ENCODE measurements at regions not wholly inside any gene's neighbourhood (a gene's known extent, or its start where the extent isn't known, plus 50 kb on each side); places are given as distances from the start of the nearest gene placed in this dataset.

DNA sequence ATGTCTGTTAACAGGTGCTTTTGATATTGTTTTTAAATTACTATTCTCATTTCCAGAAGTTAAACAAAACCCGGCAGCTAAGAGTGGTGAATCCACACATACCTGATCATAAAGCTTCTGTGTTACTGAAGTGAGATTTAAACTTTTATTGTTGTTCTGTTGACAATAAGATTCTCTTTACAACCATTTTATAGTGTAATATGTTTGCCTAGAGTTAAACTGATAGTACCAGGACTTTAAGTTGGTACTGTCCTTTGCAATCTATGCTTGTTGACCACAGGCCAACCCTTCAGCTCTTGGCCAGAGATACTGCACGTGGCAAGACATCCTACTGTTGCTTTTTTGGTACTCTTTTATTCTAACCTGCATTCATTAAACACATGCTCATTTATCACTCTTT lies 806.2 kb downstream of the MTRR start:
- SMC1A ChIA-PET (ENCODE audit: uncharacterized antibody, unreplicated experiment) = no interaction called here
- intact Hi-C loops (cut with micrococcal nuclease; ENCODE audit: unreplicated experiment) = no loop called here
- no peaks in the 10 kb centered on the region for H3K4me1 ChIP-seq (ENCODE audit: control insufficient read depth, insufficient read depth, low read length)
- no peaks in the 10 kb centered on the region for H3K36me3 ChIP-seq (ENCODE audit: control insufficient read depth in 2 of 2, insufficient read depth in 2 of 2, low read length in 1 of 2)
- no peaks in the 10 kb centered on the region for H3K27me3 ChIP-seq (replicated peaks in 1 of 2; ENCODE audit: control insufficient read depth in 2 of 2, insufficient read depth in 2 of 2, low read length in 1 of 2)
- DNase-seq (ENCODE audit: low read depth, low spot score) (no peak), FAIRE-seq (no peak), ATAC-seq (no peak)
- RAD21 ChIA-PET (ENCODE audit: unreplicated experiment) = no interaction called here
- H3K4me3 ChIP-seq = no peak overlapping the region
- TF ChIP-seq CREB1 (IDR thresholded peaks at IDR 0.05; ENCODE audit: low read depth) (no peak), SREBF2 (IDR thresholded peaks at IDR 0.05; ENCODE audit: low read length) (no peak), POLR2AphosphoS5 (IDR thresholded peaks at IDR 0.05; ENCODE audit: low read length) (no peak), ZNF384 (IDR thresholded peaks at IDR 0.05; ENCODE audit: borderline replicate concordance, low read depth, low read length) (no peak), NR2F1 (conservative IDR thresholded peaks at IDR 0.05) (no peak), PML (IDR thresholded peaks at IDR 0.05; ENCODE audit: low read length) (no peak), JUNB (IDR thresholded peaks at IDR 0.05) (no peak), NFYB (IDR thresholded peaks at IDR 0.05; ENCODE audit: insufficient read depth, low read depth, low read length) (no peak), ZNF217 (IDR thresholded peaks at IDR 0.05) (no peak), CBX5 (IDR thresholded peaks at IDR 0.05; ENCODE audit: low read depth) (no peak)
- TF ChIP-seq, protein P1, sequence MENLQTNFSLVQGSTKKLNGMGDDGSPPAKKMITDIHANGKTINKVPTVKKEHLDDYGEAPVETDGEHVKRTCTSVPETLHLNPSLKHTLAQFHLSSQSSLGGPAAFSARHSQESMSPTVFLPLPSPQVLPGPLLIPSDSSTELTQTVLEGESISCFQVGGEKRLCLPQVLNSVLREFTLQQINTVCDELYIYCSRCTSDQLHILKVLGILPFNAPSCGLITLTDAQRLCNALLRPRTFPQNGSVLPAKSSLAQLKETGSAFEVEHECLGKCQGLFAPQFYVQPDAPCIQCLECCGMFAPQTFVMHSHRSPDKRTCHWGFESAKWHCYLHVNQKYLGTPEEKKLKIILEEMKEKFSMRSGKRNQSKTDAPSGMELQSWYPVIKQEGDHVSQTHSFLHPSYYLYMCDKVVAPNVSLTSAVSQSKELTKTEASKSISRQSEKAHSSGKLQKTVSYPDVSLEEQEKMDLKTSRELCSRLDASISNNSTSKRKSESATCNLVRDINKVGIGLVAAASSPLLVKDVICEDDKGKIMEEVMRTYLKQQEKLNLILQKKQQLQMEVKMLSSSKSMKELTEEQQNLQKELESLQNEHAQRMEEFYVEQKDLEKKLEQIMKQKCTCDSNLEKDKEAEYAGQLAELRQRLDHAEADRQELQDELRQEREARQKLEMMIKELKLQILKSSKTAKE (IDR thresholded peaks at IDR 0.05; ENCODE audit: low read depth, poor library complexity, severe bottlenecking) = no peak
- TF ChIP-seq, protein P2, sequence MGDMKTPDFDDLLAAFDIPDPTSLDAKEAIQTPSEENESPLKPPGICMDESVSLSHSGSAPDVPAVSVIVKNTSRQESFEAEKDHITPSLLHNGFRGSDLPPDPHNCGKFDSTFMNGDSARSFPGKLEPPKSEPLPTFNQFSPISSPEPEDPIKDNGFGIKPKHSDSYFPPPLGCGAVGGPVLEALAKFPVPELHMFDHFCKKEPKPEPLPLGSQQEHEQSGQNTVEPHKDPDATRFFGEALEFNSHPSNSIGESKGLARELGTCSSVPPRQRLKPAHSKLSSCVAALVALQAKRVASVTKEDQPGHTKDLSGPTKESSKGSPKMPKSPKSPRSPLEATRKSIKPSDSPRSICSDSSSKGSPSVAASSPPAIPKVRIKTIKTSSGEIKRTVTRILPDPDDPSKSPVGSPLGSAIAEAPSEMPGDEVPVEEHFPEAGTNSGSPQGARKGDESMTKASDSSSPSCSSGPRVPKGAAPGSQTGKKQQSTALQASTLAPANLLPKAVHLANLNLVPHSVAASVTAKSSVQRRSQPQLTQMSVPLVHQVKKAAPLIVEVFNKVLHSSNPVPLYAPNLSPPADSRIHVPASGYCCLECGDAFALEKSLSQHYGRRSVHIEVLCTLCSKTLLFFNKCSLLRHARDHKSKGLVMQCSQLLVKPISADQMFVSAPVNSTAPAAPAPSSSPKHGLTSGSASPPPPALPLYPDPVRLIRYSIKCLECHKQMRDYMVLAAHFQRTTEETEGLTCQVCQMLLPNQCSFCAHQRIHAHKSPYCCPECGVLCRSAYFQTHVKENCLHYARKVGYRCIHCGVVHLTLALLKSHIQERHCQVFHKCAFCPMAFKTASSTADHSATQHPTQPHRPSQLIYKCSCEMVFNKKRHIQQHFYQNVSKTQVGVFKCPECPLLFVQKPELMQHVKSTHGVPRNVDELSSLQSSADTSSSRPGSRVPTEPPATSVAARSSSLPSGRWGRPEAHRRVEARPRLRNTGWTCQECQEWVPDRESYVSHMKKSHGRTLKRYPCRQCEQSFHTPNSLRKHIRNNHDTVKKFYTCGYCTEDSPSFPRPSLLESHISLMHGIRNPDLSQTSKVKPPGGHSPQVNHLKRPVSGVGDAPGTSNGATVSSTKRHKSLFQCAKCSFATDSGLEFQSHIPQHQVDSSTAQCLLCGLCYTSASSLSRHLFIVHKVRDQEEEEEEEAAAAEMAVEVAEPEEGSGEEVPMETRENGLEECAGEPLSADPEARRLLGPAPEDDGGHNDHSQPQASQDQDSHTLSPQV (IDR thresholded peaks at IDR 0.05) = no peak
- TF ChIP-seq, protein P3, sequence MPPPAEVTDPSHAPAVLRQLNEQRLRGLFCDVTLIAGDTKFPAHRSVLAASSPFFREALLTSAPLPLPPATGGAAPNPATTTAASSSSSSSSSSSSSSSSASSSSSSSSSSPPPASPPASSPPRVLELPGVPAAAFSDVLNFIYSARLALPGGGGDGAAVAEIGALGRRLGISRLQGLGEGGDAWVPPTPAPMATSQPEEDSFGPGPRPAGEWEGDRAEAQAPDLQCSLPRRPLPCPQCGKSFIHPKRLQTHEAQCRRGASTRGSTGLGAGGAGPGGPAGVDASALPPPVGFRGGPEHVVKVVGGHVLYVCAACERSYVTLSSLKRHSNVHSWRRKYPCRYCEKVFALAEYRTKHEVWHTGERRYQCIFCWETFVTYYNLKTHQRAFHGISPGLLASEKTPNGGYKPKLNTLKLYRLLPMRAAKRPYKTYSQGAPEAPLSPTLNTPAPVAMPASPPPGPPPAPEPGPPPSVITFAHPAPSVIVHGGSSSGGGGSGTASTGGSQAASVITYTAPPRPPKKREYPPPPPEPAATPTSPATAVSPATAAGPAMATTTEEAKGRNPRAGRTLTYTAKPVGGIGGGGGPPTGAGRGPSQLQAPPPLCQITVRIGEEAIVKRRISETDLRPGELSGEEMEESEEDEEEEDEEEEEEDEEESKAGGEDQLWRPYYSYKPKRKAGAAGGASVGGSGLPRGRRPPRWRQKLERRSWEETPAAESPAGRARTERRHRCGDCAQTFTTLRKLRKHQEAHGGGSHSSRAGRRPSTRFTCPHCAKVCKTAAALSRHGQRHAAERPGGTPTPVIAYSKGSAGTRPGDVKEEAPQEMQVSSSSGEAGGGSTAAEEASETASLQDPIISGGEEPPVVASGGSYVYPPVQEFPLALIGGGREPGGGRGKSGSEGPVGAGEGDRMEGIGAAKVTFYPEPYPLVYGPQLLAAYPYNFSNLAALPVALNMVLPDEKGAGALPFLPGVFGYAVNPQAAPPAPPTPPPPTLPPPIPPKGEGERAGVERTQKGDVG (CRISPR knock-in tag; IDR thresholded peaks at IDR 0.05) = no peak
- TF ChIP-seq, protein P4, sequence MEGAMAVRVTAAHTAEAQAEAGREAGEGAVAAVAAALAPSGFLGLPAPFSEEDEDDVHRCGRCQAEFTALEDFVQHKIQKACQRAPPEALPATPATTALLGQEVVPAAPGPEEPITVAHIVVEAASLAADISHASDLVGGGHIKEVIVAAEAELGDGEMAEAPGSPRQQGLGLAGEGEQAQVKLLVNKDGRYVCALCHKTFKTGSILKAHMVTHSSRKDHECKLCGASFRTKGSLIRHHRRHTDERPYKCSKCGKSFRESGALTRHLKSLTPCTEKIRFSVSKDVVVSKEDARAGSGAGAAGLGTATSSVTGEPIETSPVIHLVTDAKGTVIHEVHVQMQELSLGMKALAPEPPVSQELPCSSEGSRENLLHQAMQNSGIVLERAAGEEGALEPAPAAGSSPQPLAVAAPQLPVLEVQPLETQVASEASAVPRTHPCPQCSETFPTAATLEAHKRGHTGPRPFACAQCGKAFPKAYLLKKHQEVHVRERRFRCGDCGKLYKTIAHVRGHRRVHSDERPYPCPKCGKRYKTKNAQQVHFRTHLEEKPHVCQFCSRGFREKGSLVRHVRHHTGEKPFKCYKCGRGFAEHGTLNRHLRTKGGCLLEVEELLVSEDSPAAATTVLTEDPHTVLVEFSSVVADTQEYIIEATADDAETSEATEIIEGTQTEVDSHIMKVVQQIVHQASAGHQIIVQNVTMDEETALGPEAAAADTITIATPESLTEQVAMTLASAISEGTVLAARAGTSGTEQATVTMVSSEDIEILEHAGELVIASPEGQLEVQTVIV (IDR thresholded peaks at IDR 0.05; ENCODE audit: borderline replicate concordance, partially characterized antibody) = no peak
- no peak overlapping the region for H2AFZ ChIP-seq (ENCODE audit: control insufficient read depth, low read depth, low read length)
- H3K9me3 ChIP-seq (replicated peaks; ENCODE audit: control insufficient read depth, insufficient read depth, low read length) = no peaks in the 10 kb centered on the region
- H3K27ac ChIP-seq (ENCODE audit: control insufficient read depth, insufficient read depth) = no peak overlapping the region
- in situ Hi-C loops (cut with MboI) = no loop called here
- 17% methylated on average over 2 of the region's 2 CpGs for whole genome bisulfite sequencing (ENCODE audit: insufficient coverage, insufficient replicate concordance, low lambda C conversion rate, missing lambda C conversion rate)
- no peak overlapping the region for H3K9ac ChIP-seq (ENCODE audit: control insufficient read depth, insufficient read depth, low read length)
- CTCF ChIA-PET = no interaction called here
- H4K20me1 ChIP-seq (ENCODE audit: control insufficient read depth, insufficient read depth) = no peaks in the 10 kb centered on the region
- POLR2A ChIA-PET = no interaction called here
- H3K79me2 ChIP-seq (ENCODE audit: control insufficient read depth, insufficient read depth, low read length) = no peaks in the 10 kb centered on the region
- no peak overlapping the region for H3K4me2 ChIP-seq (ENCODE audit: control insufficient read depth, insufficient read depth)
- BruUV-seq (replicated peaks) = no TSS peak

All from GM12878 (cell line).